ENCODE measurements at regions not wholly inside any gene's neighbourhood (a gene's known extent, or its start where the extent isn't known, plus 50 kb on each side); places are given as distances from the start of the nearest gene placed in this dataset.
A peak's percentile ranks its signal among the peaks of the same experiment; 100 is the strongest.
"Not testable (repeated sequence)": the region's sequence is repeated elsewhere in the genome, so short reads cannot be mapped to it uniquely, and the experiment has no call there.

DNA sequence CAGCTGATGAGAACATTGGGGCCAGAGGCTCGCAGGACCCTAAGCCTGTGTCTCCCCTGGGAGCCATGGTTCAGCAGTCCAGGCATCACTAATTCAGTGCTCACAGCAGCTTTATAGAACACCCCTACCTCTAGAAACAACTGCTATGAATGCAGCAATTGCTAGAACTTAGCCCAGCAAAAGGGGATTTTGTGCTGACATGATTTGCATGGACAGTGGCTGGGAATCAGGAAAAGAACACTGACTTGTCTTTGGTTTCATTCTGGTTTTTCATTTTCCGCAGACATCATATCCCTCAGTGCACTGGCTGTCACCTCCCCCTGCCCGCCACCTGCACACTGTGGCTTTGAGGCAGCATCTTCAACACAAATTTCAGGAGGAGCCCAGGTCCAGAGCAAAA, 3964.9 kb upstream of the TPTE start:
- not testable (repeated sequence) for DNase-seq (ENCODE audit: low read depth in 2 of 2)

DNA sequence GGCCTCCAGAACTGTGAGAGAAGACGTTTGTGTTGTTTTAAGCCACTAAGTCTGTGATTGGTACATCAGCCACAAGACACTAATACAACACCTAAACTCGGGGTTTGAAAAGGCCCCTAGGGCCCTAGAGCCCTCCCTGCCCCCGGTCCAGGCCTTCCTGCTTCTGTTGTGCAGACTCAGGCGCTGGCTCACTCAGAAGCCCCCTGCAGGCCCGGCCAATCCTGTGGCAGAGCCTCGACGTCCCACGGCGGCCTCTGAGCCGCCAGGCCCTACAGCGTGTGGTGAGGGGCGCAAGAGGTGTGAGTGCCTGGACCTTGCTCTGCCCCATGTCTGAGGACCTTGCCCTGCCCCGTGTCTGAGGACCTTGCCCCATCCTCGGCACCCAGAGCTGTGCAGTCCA, 3964.0 kb upstream of the TPTE start:
- not testable (repeated sequence) for DNase-seq (ENCODE audit: low read depth in 2 of 2)

DNA sequence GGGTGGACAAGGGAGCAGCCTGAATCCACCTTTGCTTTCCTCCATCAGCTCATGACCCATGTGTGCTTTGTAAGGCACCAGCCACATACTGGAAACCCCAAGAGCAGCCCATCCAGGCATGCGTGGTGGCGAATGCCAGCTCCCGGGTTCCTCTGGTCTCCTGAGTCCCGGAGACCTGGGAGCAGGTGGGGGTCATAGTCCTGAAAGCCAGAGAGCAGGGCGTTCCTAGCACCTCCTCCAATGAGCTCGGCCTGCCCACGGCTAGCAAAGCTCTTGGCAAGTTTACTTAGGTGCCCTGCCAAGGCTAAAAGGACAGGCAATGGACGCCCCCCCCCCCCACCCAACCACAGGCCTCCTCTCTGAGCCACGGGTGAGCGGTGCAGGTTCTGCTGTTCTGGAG, 3960.2 kb upstream of the TPTE start:
- DNase-seq (ENCODE audit: low read depth in 2 of 2) = not testable (repeated sequence)

DNA sequence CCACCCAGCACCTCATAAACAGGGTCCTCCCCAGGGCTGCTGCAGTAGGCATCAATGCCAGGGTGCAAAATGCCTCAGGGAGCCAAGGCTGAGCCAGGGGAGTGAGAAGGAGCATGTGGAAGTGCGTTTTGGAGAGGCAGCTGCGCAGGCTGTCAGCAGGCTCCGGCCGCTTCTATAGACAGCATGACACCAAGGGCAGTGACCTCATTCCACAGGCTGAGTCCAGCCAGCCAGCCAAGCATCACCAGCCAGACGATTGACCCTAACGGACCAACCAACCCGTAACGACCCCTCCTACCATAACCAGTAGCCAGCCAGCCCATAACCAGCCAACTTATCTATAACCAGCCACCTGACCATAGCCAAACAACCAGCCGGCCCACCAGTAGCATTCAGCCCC, 3959.8 kb upstream of the TPTE start:
- DNase-seq (ENCODE audit: low read depth in 2 of 2) = not testable (repeated sequence)

DNA sequence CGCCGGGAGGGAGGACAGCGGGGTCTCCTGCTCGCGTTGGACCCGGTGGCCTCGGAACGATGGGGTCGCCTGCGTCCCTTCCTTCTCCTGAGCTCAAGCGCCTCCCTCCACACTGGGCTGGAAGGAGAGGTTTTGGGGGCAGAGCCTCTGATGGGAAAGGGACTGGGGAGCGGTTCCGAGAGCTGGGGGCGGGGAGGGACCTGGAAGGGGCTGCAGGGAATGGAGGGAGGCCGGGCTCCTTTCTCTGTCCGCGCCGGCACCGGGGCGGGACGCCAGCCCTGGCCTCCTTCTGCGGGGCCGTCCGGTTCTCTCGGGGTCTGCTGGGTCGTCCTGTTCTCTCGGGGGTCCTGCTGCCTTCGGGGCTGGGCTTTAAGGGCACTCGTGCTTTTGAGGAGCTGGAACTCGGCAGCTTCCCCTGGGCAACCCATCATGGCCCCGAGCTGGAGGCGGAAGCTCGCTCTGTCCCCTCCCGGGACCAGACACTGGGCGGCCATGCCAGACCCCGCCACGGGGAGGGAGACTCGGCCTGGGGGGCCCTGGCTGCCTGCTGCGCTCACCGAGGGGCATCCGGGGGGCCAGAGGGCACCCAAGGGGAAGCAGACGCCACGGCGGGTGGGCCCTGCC, 3956.7 kb upstream of the TPTE start:
- not testable (repeated sequence) for DNase-seq (ENCODE audit: low read depth in 2 of 2)

- DNase-seq (ENCODE audit: low read depth in 2 of 2) = peak in 1 of 2 donors; percentile 18
Measured at GRCh38 chr21:6565190-6566094, 3955.9 kb upstream of the TPTE start.

- not testable (repeated sequence) for DNase-seq (ENCODE audit: low read depth in 2 of 2)
Measured at GRCh38 chr21:6567542-6567941, 3953.8 kb upstream of the TPTE start.

- DNase-seq (ENCODE audit: low read depth in 2 of 2) = not testable (repeated sequence)
Measured at GRCh38 chr21:6569152-6569551, 3952.2 kb upstream of the TPTE start.

DNA sequence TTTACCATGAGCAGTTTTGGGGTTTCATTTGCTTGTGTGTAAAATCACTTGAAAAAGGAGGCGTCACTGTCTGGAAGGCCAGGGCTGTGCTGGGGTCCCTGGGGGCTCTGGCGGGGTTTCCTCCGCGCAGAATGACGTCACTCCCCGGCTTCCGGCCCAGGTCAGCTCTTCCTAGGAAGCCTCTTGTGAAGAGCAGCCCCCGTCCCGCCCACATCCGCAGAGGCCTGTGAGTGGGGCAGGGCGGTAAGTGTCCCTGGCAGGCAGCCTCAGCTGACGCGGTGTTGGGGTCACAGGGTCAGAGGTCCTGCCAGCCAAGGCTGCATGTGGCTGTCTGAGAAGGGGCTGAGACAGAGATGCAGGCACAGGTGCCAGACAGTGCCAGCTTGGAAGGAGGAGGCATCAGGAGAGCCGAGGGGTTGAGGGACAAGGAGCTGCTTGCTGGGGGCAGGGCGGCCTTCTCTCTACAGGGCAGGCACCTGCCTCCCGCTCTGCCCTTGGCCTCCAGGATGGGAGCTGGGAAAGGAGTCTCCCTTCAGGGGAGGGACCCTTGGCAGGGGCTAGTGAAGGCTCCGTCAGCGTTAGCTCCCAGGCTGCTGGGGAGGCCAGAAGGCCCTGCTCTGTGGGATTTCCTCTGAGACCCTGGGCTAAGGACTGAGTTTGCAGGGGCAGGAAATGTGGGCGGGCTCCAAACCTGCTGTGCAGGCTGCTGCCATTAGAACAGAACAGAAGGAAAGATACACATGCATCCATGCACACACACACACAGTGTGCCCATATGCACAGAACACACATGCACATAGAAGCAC, 3951.6 kb upstream of the TPTE start:
- not testable (repeated sequence) for DNase-seq (ENCODE audit: low read depth in 2 of 2)

DNA sequence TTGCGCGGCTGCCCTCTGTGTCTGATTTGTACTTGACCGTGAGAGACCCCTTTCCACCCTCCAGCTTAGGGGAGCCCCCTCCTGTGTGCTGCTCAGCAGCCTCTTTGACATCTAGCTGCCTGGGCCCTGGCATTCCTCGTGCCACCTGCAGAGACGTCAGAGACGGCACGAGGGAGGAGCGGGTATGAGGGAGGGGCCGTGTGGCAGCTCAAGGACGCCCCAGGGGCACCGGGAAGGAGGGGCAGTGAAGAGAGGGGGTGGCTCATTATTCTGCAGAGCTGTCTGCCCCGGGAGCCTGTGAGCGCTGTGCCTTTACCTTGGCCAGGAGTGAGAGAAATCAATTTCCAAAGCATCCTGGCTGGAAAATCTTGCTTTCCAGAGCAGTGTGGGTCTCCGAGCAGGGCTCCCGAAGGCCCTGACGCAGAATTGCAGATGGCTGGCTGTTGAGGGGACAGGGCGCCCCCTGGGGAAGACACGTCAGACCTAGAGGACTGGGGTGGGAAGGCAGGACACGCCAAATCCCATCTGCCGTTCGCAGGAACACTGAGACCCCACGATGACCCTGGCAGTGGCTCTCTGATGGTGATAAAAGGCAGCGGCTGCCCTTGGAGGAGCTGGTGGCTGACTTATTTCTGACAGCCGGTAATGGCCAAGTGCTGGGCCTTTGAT, 3950.5 kb upstream of the TPTE start:
- not testable (repeated sequence) for DNase-seq (ENCODE audit: low read depth in 2 of 2)

- not testable (repeated sequence) for DNase-seq (ENCODE audit: low read depth in 2 of 2)
Measured at GRCh38 chr21:6573576-6573975, 3947.8 kb upstream of the TPTE start.

DNA sequence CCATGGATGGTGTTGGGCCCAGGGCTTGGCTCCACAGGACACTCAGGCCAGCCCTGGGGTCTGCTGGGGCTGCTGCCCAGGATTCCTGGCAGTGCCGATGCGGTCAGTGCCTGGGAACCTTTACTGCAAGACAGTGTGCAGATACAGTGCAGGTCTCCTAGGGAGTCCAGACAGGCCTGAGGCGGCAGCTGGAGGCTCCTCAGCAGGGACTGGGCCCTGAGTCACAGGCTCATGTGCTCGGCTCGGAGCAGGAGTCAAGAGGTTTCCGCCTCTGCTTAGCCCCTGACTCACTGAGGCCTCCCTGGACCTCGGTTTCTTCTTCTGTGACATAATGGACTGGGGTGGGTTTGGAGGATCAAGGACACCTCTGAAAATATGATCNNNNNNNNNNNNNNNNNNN, 3941.6 kb upstream of the TPTE start:
- not testable (repeated sequence) for DNase-seq (ENCODE audit: low read depth in 2 of 2)

Measured in stimulated activated CD8-positive, alpha-beta memory T cell treated with anti-CD3 and anti-CD28 coated beads, Interleukin-15, amount 100 ng/mL, for 48 hours (primary cell).